Activated naive CD4-positive, alpha-beta T cell treated with anti-CD3 and anti-CD28 coated beads for 36 hours (primary cell): ENCODE measurements at regions not wholly inside any gene's neighbourhood (a gene's known extent, or its start where the extent isn't known, plus 50 kb on each side); places are given as distances from the start of the nearest gene placed in this dataset.

Experiments
- CTCF ChIA-PET: fragments of 350-600 bp; sonication (Branson Sonifier 250); formaldehyde crosslinking; loops from one replicate; lab custom pipeline; 2021; ENCODE audit warnings: antibody characterized with exemption; lab: Charles Lee
- DNase-seq: peaks from one replicate; pipeline ENCODE4 v3.0.0-alpha.2; 2020
- H3K27ac Mint-ChIP-seq: one replicate; pipeline ENCODE4 v1.8.0; 2021; ENCODE audit warnings: mild to moderate bottlenecking, mixed read lengths
- H3K27me3 Mint-ChIP-seq: one replicate; pipeline ENCODE4 v1.8.0; 2021; ENCODE audit warnings: low read depth, mixed read lengths
- H3K36me3 Mint-ChIP-seq: one replicate; pipeline ENCODE4 v1.8.0; 2021; ENCODE audit warnings: low read depth, mixed read lengths
- H3K4me1 Mint-ChIP-seq: one replicate; pipeline ENCODE4 v1.8.0; 2021; ENCODE audit warnings: low read depth, mixed read lengths
- H3K4me3 Mint-ChIP-seq: one replicate; pipeline ENCODE4 v1.8.0; 2021; ENCODE audit warnings: mild to moderate bottlenecking, moderate library complexity, mixed read lengths
- H3K9me3 Mint-ChIP-seq: one replicate; pipeline ENCODE4 v1.8.0; 2021; ENCODE audit warnings: mixed read lengths
- intact Hi-C: fragments of 100-400 bp; cut with micrococcal nuclease; formaldehyde crosslinking; loops from one replicate; pipeline ENCODE4 v1.15.1; 2023

- Mint-ChIP-seq H3K4me1 (no peaks in the 10 kb centered on the region), H3K36me3 (no peaks in the 10 kb centered on the region), H3K27me3 (peaks cover 2% of the 10 kb centered on the region), H3K9me3 (peaks cover 5% of the 10 kb centered on the region), H3K27ac (no peak overlapping the region), H3K4me3 (no peak overlapping the region)
- no peak for DNase-seq
- CTCF ChIA-PET = no interaction called here
- intact Hi-C loops = no loop called here
Measured at GRCh38 chr5:3019045-3019444, 267.6 kb upstream of the IRX2 start.

GRCh38 chr5:3011764-3012017 is 260.2 kb upstream of the IRX2 start:
- intact Hi-C loops = no loop called here
- Mint-ChIP-seq H3K36me3 (no peaks in the 10 kb centered on the region), H3K27ac (no peak overlapping the region), H3K27me3 (no peaks in the 10 kb centered on the region), H3K4me3 (no peak overlapping the region), H3K4me1 (no peaks in the 10 kb centered on the region), H3K9me3 (no peaks in the 10 kb centered on the region)
- DNase-seq = no peak
- CTCF ChIA-PET = no interaction called here

GRCh38 chr5:3010953-3011763 is 259.7 kb upstream of the IRX2 start:
- Mint-ChIP-seq H3K4me3 (no peak overlapping the region), H3K27me3 (no peaks in the 10 kb centered on the region), H3K36me3 (no peaks in the 10 kb centered on the region), H3K4me1 (no peaks in the 10 kb centered on the region), H3K27ac (no peak overlapping the region), H3K9me3 (no peaks in the 10 kb centered on the region)
- DNase-seq = no peak
- CTCF ChIA-PET = no interaction called here
- intact Hi-C loops = no loop called here

GRCh38 chr5:3010301-3010952 is 258.9 kb upstream of the IRX2 start:
- H3K4me3 Mint-ChIP-seq = no peak overlapping the region
- CTCF ChIA-PET = no interaction called here
- no peaks in the 10 kb centered on the region for H3K27me3 Mint-ChIP-seq
- H3K27ac Mint-ChIP-seq = no peak overlapping the region
- H3K36me3 Mint-ChIP-seq = no peaks in the 10 kb centered on the region
- no peaks in the 10 kb centered on the region for H3K9me3 Mint-ChIP-seq
- no peaks in the 10 kb centered on the region for H3K4me1 Mint-ChIP-seq
- intact Hi-C loops = no loop called here
- no peak for DNase-seq

- no peak for DNase-seq
- Mint-ChIP-seq H3K9me3 (no peaks in the 10 kb centered on the region), H3K4me3 (no peak overlapping the region)
Measured at GRCh38 chr5:3009605-3010004, 258.1 kb upstream of the IRX2 start.

GRCh38 chr5:3007577-3007976 is 256.1 kb upstream of the IRX2 start:
- intact Hi-C loops = no loop called here
- DNase-seq = no peak
- Mint-ChIP-seq H3K27ac (no peak overlapping the region), H3K36me3 (no peaks in the 10 kb centered on the region), H3K27me3 (no peaks in the 10 kb centered on the region), H3K4me1 (no peaks in the 10 kb centered on the region), H3K9me3 (no peaks in the 10 kb centered on the region), H3K4me3 (no peak overlapping the region)
- CTCF ChIA-PET = no interaction called here

More at GRCh38 chr5:3009605-3010004, 258.1 kb upstream of the IRX2 start:
- CTCF ChIA-PET = no interaction called here
- H3K27me3 Mint-ChIP-seq = no peaks in the 10 kb centered on the region
- intact Hi-C loops = no loop called here
- H3K36me3 Mint-ChIP-seq = no peaks in the 10 kb centered on the region
- no peak overlapping the region for H3K27ac Mint-ChIP-seq
- no peaks in the 10 kb centered on the region for H3K4me1 Mint-ChIP-seq

- CTCF ChIA-PET = no interaction called here
- intact Hi-C loops = no loop called here
- no peaks in the 10 kb centered on the region for H3K4me1 Mint-ChIP-seq
- H3K9me3 Mint-ChIP-seq = peaks cover 2% of the 10 kb centered on the region
- no peaks in the 10 kb centered on the region for H3K36me3 Mint-ChIP-seq
- H3K4me3 Mint-ChIP-seq = no peak overlapping the region
- H3K27ac Mint-ChIP-seq = no peak overlapping the region
- H3K27me3 Mint-ChIP-seq = no peaks in the 10 kb centered on the region
- no peak for DNase-seq
Measured at GRCh38 chr5:3006961-3007551, 255.6 kb upstream of the IRX2 start.

GRCh38 chr5:3006526-3006925 is 255.0 kb upstream of the IRX2 start:
- Mint-ChIP-seq H3K4me1 (no peaks in the 10 kb centered on the region), H3K9me3 (peaks cover 2% of the 10 kb centered on the region), H3K27ac (no peak overlapping the region), H3K27me3 (no peaks in the 10 kb centered on the region), H3K36me3 (no peaks in the 10 kb centered on the region), H3K4me3 (no peak overlapping the region)
- no peak for DNase-seq
- CTCF ChIA-PET = no interaction called here
- intact Hi-C loops = no loop called here

- peaks cover 2% of the 10 kb centered on the region for H3K9me3 Mint-ChIP-seq
- no peak for DNase-seq
- no peak overlapping the region for H3K4me3 Mint-ChIP-seq
- no peaks in the 10 kb centered on the region for H3K36me3 Mint-ChIP-seq
- no peaks in the 10 kb centered on the region for H3K27me3 Mint-ChIP-seq
- CTCF ChIA-PET = no interaction called here
- H3K4me1 Mint-ChIP-seq = no peaks in the 10 kb centered on the region
- H3K27ac Mint-ChIP-seq = no peak overlapping the region
- intact Hi-C loops = no loop called here
Measured at GRCh38 chr5:3004361-3005080, 253.0 kb upstream of the IRX2 start.

GRCh38 chr5:3002230-3002629 is 250.8 kb upstream of the IRX2 start:
- no peak for DNase-seq
- Mint-ChIP-seq H3K27ac (no peak overlapping the region), H3K27me3 (peaks cover 3% of the 10 kb centered on the region), H3K9me3 (peaks cover 2% of the 10 kb centered on the region), H3K4me3 (no peak overlapping the region), H3K4me1 (no peaks in the 10 kb centered on the region), H3K36me3 (no peaks in the 10 kb centered on the region)
- intact Hi-C loops = no loop called here
- CTCF ChIA-PET = no interaction called here

- CTCF ChIA-PET = no interaction called here
- Mint-ChIP-seq H3K4me3 (no peak overlapping the region), H3K27me3 (peaks cover 3% of the 10 kb centered on the region), H3K27ac (no peak overlapping the region), H3K9me3 (peaks cover 2% of the 10 kb centered on the region), H3K36me3 (no peaks in the 10 kb centered on the region), H3K4me1 (no peaks in the 10 kb centered on the region)
- DNase-seq = no peak
- intact Hi-C loops = no loop called here
Measured at GRCh38 chr5:3000631-3001030, 249.2 kb upstream of the IRX2 start.

GRCh38 chr5:2999926-3000325 is 248.4 kb upstream of the IRX2 start:
- intact Hi-C loops = no loop called here
- no peaks in the 10 kb centered on the region for H3K4me1 Mint-ChIP-seq
- no peak overlapping the region for H3K27ac Mint-ChIP-seq
- DNase-seq = no peak
- no peaks in the 10 kb centered on the region for H3K36me3 Mint-ChIP-seq
- peaks cover 3% of the 10 kb centered on the region for H3K27me3 Mint-ChIP-seq
- H3K4me3 Mint-ChIP-seq = no peak overlapping the region
- H3K9me3 Mint-ChIP-seq = peaks cover 2% of the 10 kb centered on the region
- CTCF ChIA-PET = no interaction called here
